Gastrocnemius medialis (tissue), 4 donors: ENCODE measurements at regions not wholly inside any gene's neighbourhood (a gene's known extent, or its start where the extent isn't known, plus 50 kb on each side); places are given as distances from the start of the nearest gene placed in this dataset.

Experiments used
- ATAC-seq, 2 donors: fragments of 150-250 bp; one replicate each; pipeline ENCODE4 v1.9.1; 2016
- DNase-seq, 2 donors: peaks; one replicate each; pipeline ENCODE4 v3.0.0-alpha.2; 2019
- H3K27ac ChIP-seq, 4 donors: fragments of 200-600 bp; sonication (generic); 1 replicate in 1 of 4; 2 replicates in 3 of 4; pipeline ENCODE4 v1.5.1; 2016 to 2018; ENCODE audit warnings: mild to moderate bottlenecking in 2 of 4, moderate library complexity in 1 of 4
- H3K27me3 ChIP-seq, 3 donors: fragments of 200-600 bp; sonication (generic) in 2 of 3; 1 replicate in 1 of 3; 2 replicates in 2 of 3; pipeline versions ENCODE4 v1.5.1 to v1.6.0; 2016 to 2019; ENCODE audit warnings: mild to moderate bottlenecking in 1 of 3, moderate library complexity in 1 of 3
- H3K36me3 ChIP-seq, 2 donors: fragments of 200-600 bp; sonication (generic) in 1 of 2; one replicate each; pipeline ENCODE4 v1.5.1; 2017 to 2018
- H3K4me1 ChIP-seq, 2 donors: fragments of 200-600 bp; sonication (generic) in 1 of 2; one replicate each; pipeline ENCODE4 v1.5.1; 2016 to 2017; ENCODE audit warnings: mild to moderate bottlenecking in 2 of 2
- H3K4me3 ChIP-seq, 4 donors: fragments of 200-600 bp; sonication (generic) in 3 of 4; 1 replicate in 1 of 4; 2 replicates in 3 of 4; pipeline ENCODE4 v1.5.1; 2016 to 2019; ENCODE audit warnings: mild to moderate bottlenecking in 2 of 4
- H3K9me3 ChIP-seq, 3 donors: fragments of 200-600 bp; sonication (generic) in 2 of 3; 1 replicate in 1 of 3; 2 replicates in 2 of 3; pipeline ENCODE4 v1.5.1; 2016 to 2019
- POLR2A ChIP-seq, 2 donors: fragments of 450-650 bp; IDR thresholded peaks; one replicate each; pipeline ENCODE4 v1.6.1; 2017; ENCODE audit warnings: antibody characterized with exemption in 2 of 2, mild to moderate bottlenecking in 2 of 2, moderate library complexity in 2 of 2
- in situ Hi-C, 4 donors: fragments of 200-750 bp; cut with MboI; loops; one replicate each; pipeline versions ENCODE4 v1.15.0 to v1.8.0; 2017; ENCODE audit warnings: low sequenced_read_pairs in 4 of 4
- intact Hi-C: fragments of 100-400 bp; cut with DNase I; formaldehyde crosslinking; loops from one replicate; pipeline ENCODE4 v1.15.1; 2023; ENCODE audit warnings: low total_unique reads
- TF ChIP-seq, protein P1 (sequence below), 5 experiments: fragments of 450-650 bp in 3 of 5; fragments of 200-600 bp in 2 of 5; sonication (generic) in 2 of 5; IDR thresholded peaks in 4 of 5; conservative IDR thresholded peaks in 1 of 5; 1 replicate in 4 of 5; 2 replicates in 1 of 5; pipeline ENCODE4 v1.5.1; 2016 to 2019; ENCODE audit warnings: antibody characterized with exemption in 5 of 5, mild to moderate bottlenecking in 3 of 5, moderate library complexity in 3 of 5

DNA sequence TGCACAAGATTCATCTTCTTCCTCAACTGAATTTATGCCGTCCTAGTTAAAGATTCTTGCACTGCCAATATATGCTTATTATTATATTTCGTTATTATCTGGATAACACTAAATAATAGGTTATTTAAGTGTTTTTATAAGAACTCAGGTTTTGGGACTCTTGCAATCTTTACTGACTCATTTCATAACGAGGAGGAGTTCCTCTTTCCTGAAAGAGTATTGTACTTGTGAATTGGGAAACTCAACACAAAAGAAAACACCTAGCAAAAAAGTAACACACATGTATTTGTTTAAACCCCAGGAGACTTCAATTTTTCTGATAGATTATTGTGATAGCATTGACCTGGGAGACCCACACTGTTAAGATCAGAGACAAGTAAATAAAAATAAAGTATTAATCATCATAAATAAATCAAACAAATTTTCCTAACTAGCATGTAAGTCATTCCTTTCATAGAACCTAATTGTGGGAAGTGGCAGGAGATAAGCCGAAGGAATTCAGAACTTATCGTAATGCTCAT, 505.8 kb downstream of the KCNJ2 start:
- H3K36me3 ChIP-seq, result no peaks in the 10 kb centered on the region
- TF ChIP-seq, protein P1, sequence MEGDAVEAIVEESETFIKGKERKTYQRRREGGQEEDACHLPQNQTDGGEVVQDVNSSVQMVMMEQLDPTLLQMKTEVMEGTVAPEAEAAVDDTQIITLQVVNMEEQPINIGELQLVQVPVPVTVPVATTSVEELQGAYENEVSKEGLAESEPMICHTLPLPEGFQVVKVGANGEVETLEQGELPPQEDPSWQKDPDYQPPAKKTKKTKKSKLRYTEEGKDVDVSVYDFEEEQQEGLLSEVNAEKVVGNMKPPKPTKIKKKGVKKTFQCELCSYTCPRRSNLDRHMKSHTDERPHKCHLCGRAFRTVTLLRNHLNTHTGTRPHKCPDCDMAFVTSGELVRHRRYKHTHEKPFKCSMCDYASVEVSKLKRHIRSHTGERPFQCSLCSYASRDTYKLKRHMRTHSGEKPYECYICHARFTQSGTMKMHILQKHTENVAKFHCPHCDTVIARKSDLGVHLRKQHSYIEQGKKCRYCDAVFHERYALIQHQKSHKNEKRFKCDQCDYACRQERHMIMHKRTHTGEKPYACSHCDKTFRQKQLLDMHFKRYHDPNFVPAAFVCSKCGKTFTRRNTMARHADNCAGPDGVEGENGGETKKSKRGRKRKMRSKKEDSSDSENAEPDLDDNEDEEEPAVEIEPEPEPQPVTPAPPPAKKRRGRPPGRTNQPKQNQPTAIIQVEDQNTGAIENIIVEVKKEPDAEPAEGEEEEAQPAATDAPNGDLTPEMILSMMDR (IDR thresholded peaks at IDR 0.05 in 4 of 5, conservative IDR thresholded peaks at IDR 0.05 in 1 of 5), result no peak
- no peak for TF ChIP-seq POLR2A (IDR thresholded peaks at IDR 0.05)
- DNase-seq (no peak), ATAC-seq (no peak)
- intact Hi-C loops (no loop called here), in situ Hi-C loops (no loop called here)
- no peaks in the 10 kb centered on the region for H3K4me1 ChIP-seq
- H3K4me3 ChIP-seq, result no peak overlapping the region
- no peaks in the 10 kb centered on the region for H3K9me3 ChIP-seq
- H3K27me3 ChIP-seq, result no peaks in the 10 kb centered on the region
- H3K27ac ChIP-seq, result no peak overlapping the region

DNA sequence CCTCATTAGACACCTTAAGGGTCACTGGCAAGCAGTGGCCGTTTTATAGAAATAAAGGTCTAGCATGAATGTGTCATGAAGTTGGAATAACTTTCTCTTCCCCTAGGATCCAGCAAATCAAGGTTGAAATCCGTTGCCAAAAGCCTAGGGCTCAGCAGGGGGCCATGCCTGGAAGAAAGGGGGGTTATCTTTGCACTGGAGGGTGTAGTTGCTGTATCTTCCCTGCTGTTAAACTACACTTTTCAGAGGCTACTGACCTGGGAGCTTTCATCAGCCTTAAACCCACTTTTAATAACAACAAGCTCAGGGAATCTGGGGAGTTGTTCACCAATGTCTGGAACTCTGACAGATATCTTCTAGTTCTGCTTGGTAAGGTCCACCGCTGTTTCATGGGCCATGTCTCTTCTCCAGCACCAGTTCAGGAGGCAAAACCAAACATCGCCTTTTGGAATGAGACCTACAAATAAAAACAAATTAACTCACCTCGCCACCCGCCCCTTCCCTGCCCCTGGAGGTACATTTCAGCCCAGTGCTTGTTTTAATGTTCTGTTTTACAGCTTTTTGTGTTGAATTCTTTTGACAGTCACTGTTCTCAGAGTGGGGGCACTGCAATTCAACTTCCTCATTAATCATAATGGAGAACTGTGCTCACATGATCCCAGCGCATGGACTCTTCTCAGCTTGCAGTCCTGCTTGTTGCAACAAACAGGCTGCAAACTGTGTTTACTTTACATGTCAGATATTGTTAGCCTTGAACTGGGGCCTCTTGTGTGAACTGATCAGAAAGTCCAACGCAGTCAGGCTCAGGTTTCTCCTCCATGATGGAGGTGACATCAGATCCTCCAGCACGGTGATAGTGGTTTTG, 508.7 kb downstream of the KCNJ2 start:
- DNase-seq (no peak), ATAC-seq (no peak)
- no peaks in the 10 kb centered on the region for H3K9me3 ChIP-seq
- TF ChIP-seq POLR2A (IDR thresholded peaks at IDR 0.05), result no peak
- TF ChIP-seq, protein P1 (IDR thresholded peaks at IDR 0.05 in 4 of 5, conservative IDR thresholded peaks at IDR 0.05 in 1 of 5), result no peak
- no peaks in the 10 kb centered on the region for H3K27me3 ChIP-seq
- no peaks in the 10 kb centered on the region for H3K36me3 ChIP-seq
- in situ Hi-C loops, result no loop called here
- H3K27ac ChIP-seq, result no peak overlapping the region
- intact Hi-C loops, result no loop called here
- no peaks in the 10 kb centered on the region for H3K4me1 ChIP-seq
- no peak overlapping the region for H3K4me3 ChIP-seq

DNA sequence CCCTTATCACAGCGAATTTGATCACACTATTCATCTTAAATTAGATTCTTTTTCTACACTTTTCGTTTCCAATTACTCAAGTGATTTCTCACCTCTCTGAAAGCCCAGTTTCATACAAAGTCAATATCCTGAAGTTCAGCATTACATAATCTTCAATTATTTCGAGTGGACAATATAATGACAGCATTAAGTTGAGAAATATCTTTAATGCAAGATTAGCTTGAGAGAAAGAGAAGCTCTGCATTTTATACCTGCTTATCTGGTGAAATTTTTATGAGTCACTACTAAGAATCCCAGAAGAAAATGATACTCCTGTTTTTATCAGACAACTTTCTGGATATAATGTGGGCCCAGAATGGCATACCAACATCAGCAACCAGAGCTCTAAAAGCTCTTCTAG, 509.6 kb downstream of the KCNJ2 start:
- H3K9me3 ChIP-seq, result no peaks in the 10 kb centered on the region
- DNase-seq (no peak), ATAC-seq (no peak)
- in situ Hi-C loops, result no loop called here
- no peaks in the 10 kb centered on the region for H3K27me3 ChIP-seq
- TF ChIP-seq, protein P1 (IDR thresholded peaks at IDR 0.05 in 4 of 5, conservative IDR thresholded peaks at IDR 0.05 in 1 of 5), result no peak
- TF ChIP-seq POLR2A (IDR thresholded peaks at IDR 0.05), result no peak
- H3K4me1 ChIP-seq, result no peaks in the 10 kb centered on the region
- H3K36me3 ChIP-seq, result no peaks in the 10 kb centered on the region
- intact Hi-C loops, result no loop called here
- no peak overlapping the region for H3K27ac ChIP-seq
- no peak overlapping the region for H3K4me3 ChIP-seq

DNA sequence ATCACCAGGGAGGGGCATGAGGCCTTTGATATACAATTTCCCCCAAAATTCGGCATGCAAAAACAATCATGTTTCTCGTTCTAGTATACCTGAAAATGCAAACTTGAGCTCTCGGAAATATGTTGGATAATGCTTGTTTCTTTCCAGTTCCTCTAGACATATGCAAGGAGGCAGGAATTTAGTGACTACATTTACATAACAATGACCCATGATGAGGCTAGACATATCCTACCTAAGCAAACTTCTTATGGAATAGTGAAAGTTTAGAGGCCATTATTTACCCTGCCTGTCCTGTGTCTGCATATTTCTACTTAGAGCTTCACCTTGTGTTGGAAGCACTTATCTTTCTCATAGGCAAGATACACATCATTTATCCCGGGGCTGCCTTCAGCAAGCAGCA, 514.6 kb downstream of the KCNJ2 start:
- intact Hi-C loops, result no loop called here
- in situ Hi-C loops, result no loop called here

More for the DNA sequence above, 514.6 kb downstream of the KCNJ2 start:
- ATAC-seq (no peak), DNase-seq (no peak)
- H3K36me3 ChIP-seq, result no peaks in the 10 kb centered on the region
- H3K4me1 ChIP-seq, result no peaks in the 10 kb centered on the region
- H3K9me3 ChIP-seq, result no peaks in the 10 kb centered on the region
- no peak overlapping the region for H3K4me3 ChIP-seq
- H3K27ac ChIP-seq, result no peak overlapping the region
- TF ChIP-seq, protein P1 (IDR thresholded peaks at IDR 0.05 in 4 of 5, conservative IDR thresholded peaks at IDR 0.05 in 1 of 5), result no peak
- no peak for TF ChIP-seq POLR2A (IDR thresholded peaks at IDR 0.05)
- no peaks in the 10 kb centered on the region for H3K27me3 ChIP-seq
